Neural cell (in vitro differentiated cells): ENCODE measurements at regions not wholly inside any gene's neighbourhood (a gene's known extent, or its start where the extent isn't known, plus 50 kb on each side); places are given as distances from the start of the nearest gene placed in this dataset.

ENCODE experiments used
- CTCF ChIP-seq: fragments of 450-650 bp; IDR thresholded peaks from 2 replicates; pipeline ENCODE4 v1.5.1; 2014; ENCODE audit warnings: antibody characterized with exemption, mild to moderate bottlenecking, moderate library complexity; ENCODE audit not compliant: poor library complexity, severe bottlenecking
- EP300 ChIP-seq: fragments of 450-650 bp; conservative IDR thresholded peaks from 2 replicates; pipeline ENCODE4 v1.6.1; 2014; ENCODE audit warnings: antibody characterized with exemption, mild to moderate bottlenecking, moderate library complexity; ENCODE audit not compliant: poor library complexity, severe bottlenecking
- EZH2 ChIP-seq: fragments of 200-600, 300-800 bp; shearing (Covaris generic), sonication (generic); IDR thresholded peaks from 2 replicates; pipeline ENCODE4 v1.6.1; 2014; ENCODE audit warnings: antibody characterized with exemption, low read length, borderline replicate concordance, mild to moderate bottlenecking; ENCODE audit not compliant: insufficient read depth, poor library complexity, severe bottlenecking
- POLR2AphosphoS5 ChIP-seq: IDR thresholded peaks from 2 replicates; pipeline ENCODE4 v1.6.1; 2012
- RAD21 ChIP-seq: fragments of 450-650 bp; conservative IDR thresholded peaks from 2 replicates; pipeline ENCODE4 v1.6.1; 2014; ENCODE audit warnings: antibody characterized with exemption, mild to moderate bottlenecking, moderate library complexity
- REST ChIP-seq: IDR thresholded peaks from 2 replicates; pipeline ENCODE4 v1.6.1; 2012; ENCODE audit warnings: borderline replicate concordance
- SMC3 ChIP-seq: fragments of 450-650 bp; conservative IDR thresholded peaks from 2 replicates; pipeline ENCODE4 v1.6.1; 2014; ENCODE audit warnings: antibody characterized with exemption, mild to moderate bottlenecking, moderate library complexity; ENCODE audit not compliant: poor library complexity
- TAF1 ChIP-seq: IDR thresholded peaks from 2 replicates; pipeline ENCODE4 v1.6.1; 2012; ENCODE audit warnings: low read depth

GRCh38 chr22:46047226-46047625, 70.3 kb upstream of the WNT7B start:
- TF ChIP-seq CTCF (no peak), EZH2 (no peak), POLR2AphosphoS5 (no peak), EP300 (no peak), SMC3 (no peak), REST (no peak), TAF1 (no peak), RAD21 (no peak)
